Fibroblast of lung (primary cell): ENCODE measurements at regions not wholly inside any gene's neighbourhood (a gene's known extent, or its start where the extent isn't known, plus 50 kb on each side); places are given as distances from the start of the nearest gene placed in this dataset.
"Not testable (repeated sequence)": the region's sequence is repeated elsewhere in the genome, so short reads cannot be mapped to it uniquely, and the experiment has no call there.

Experiments
- CTCF ChIP-seq, 2 donors: IDR thresholded peaks in 1 of 2; conservative IDR thresholded peaks in 1 of 2; 1 replicate in 1 of 2; 2 replicates in 1 of 2; pipeline ENCODE4 v1.5.1; 2011 to 2012; ENCODE audit warnings: low read length in 2 of 2, control low read depth in 1 of 2, inconsistent platforms in 1 of 2, low read depth in 1 of 2, mild to moderate bottlenecking in 1 of 2
- EZH2 ChIP-seq: IDR thresholded peaks from 2 replicates; pipeline ENCODE4 v1.5.1; 2012; ENCODE audit warnings: low read length, control low read depth, mild to moderate bottlenecking; ENCODE audit errors: missing control alignments

GRCh38 chrX:838666-839065 is 208.1 kb downstream of the SHOX start:
- TF ChIP-seq CTCF (conservative IDR thresholded peaks at IDR 0.05 in 1 of 2, IDR thresholded peaks at IDR 0.05 in 1 of 2; ENCODE audit: low read depth in 1 of 2, low read length in 2 of 2); EZH2: not testable (repeated sequence)
